ENCODE measurements at regions not wholly inside any gene's neighbourhood (a gene's known extent, or its start where the extent isn't known, plus 50 kb on each side); places are given as distances from the start of the nearest gene placed in this dataset.

DNA sequence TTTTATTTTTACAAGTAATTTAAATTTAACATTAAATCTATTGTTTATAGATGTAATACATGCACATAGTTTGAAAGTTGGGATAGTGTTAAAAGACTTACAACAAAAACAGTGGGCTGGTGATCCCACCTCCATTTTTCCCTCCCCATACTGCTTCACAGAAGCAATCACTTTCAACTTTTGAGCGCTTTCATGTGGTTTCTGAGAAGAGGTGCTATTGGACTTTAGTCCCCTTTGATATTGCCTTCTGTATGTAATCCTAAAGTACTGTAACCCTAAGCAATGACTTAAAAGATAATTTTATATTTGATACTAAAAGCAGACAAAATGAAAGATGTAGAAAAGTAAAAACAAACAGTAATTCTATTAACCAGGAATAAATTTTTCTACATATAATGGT is 88.1 kb upstream of the FAM171A1 start:
- no CpG with 5 or more reads among the region's 1 CpG for WGBS (ENCODE audit: insufficient coverage)
- DNase-seq (no peak), ATAC-seq (no peak)
- intact Hi-C loops (cut with micrococcal nuclease): no loop called here
- H3K27ac Mint-ChIP-seq: no peak overlapping the region
- no peaks in the 10 kb centered on the region for H3K4me1 ChIP-seq (ENCODE audit: control insufficient read depth, insufficient read depth, low read length)
- no peaks in the 10 kb centered on the region for H3K9me3 ChIP-seq (ENCODE audit: control insufficient read depth, insufficient read depth, low read length)
- peaks cover 8 to 47% of the 10 kb centered on the region in 2 donors for H3K27me3 Mint-ChIP-seq (ENCODE audit: low read depth in 2 of 2)
- no peak overlapping the region for H3K4me3 Mint-ChIP-seq
- peaks cover 0 to 5% of the 10 kb centered on the region in 2 donors for H3K9me3 Mint-ChIP-seq
- H3K4me1 Mint-ChIP-seq: no peaks in the 10 kb centered on the region
- no peak overlapping the region for H3K4me3 ChIP-seq (ENCODE audit: low read length)
- TF ChIP-seq, protein P1, sequence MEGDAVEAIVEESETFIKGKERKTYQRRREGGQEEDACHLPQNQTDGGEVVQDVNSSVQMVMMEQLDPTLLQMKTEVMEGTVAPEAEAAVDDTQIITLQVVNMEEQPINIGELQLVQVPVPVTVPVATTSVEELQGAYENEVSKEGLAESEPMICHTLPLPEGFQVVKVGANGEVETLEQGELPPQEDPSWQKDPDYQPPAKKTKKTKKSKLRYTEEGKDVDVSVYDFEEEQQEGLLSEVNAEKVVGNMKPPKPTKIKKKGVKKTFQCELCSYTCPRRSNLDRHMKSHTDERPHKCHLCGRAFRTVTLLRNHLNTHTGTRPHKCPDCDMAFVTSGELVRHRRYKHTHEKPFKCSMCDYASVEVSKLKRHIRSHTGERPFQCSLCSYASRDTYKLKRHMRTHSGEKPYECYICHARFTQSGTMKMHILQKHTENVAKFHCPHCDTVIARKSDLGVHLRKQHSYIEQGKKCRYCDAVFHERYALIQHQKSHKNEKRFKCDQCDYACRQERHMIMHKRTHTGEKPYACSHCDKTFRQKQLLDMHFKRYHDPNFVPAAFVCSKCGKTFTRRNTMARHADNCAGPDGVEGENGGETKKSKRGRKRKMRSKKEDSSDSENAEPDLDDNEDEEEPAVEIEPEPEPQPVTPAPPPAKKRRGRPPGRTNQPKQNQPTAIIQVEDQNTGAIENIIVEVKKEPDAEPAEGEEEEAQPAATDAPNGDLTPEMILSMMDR (IDR thresholded peaks at IDR 0.05): no peak
- no peaks in the 10 kb centered on the region for H3K27me3 ChIP-seq (ENCODE audit: control insufficient read depth, insufficient read depth, low read length)
- H3K36me3 Mint-ChIP-seq: no peaks in the 10 kb centered on the region
- no peaks in the 10 kb centered on the region for H3K36me3 ChIP-seq (ENCODE audit: control insufficient read depth, insufficient read depth, low read length)
- H3K27ac ChIP-seq (ENCODE audit: low read length): no peak overlapping the region

DNA sequence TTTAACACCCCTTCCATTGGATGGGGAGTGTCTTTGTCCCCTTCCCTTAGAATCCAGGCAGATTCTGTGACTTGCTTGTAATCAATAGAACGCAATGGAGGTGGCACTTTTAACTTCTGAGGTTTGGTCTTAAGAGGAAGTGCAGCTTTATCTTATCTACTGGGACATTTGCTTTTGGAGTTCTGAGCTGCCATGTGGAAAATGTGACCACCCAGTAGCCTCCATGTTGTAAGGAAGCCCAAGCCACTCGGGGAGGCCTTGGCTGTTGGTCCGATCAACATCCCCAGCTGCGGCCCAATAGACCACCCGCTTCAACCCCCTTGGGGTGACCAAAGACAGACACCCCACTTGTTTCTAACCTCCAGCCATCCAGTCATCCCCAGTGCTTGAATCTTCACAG is 86.3 kb upstream of the FAM171A1 start:
- H3K9me3 Mint-ChIP-seq: no peaks in the 10 kb centered on the region
- no peaks in the 10 kb centered on the region for H3K27me3 ChIP-seq (ENCODE audit: control insufficient read depth, insufficient read depth, low read length)
- H3K4me3 Mint-ChIP-seq: no peak overlapping the region
- 93% methylated on average over 5 of the region's 5 CpGs for WGBS (ENCODE audit: insufficient coverage)
- TF ChIP-seq, protein P1 (IDR thresholded peaks at IDR 0.05): no peak
- DNase-seq: no peak
- peaks cover 11 to 38% of the 10 kb centered on the region in 2 donors for H3K27me3 Mint-ChIP-seq (ENCODE audit: low read depth in 2 of 2)
- no peaks in the 10 kb centered on the region for H3K9me3 ChIP-seq (ENCODE audit: control insufficient read depth, insufficient read depth, low read length)
- no peak overlapping the region for H3K4me3 ChIP-seq (ENCODE audit: low read length)
- H3K4me1 Mint-ChIP-seq: no peaks in the 10 kb centered on the region
- intact Hi-C loops (cut with micrococcal nuclease): no loop called here
- no peak overlapping the region for H3K27ac ChIP-seq (ENCODE audit: low read length)
- no peak overlapping the region for H3K27ac Mint-ChIP-seq
- no peaks in the 10 kb centered on the region for H3K4me1 ChIP-seq (ENCODE audit: control insufficient read depth, insufficient read depth, low read length)
- no peaks in the 10 kb centered on the region for H3K36me3 ChIP-seq (ENCODE audit: control insufficient read depth, insufficient read depth, low read length)
- no peaks in the 10 kb centered on the region for H3K36me3 Mint-ChIP-seq
- no peak for ATAC-seq

DNA sequence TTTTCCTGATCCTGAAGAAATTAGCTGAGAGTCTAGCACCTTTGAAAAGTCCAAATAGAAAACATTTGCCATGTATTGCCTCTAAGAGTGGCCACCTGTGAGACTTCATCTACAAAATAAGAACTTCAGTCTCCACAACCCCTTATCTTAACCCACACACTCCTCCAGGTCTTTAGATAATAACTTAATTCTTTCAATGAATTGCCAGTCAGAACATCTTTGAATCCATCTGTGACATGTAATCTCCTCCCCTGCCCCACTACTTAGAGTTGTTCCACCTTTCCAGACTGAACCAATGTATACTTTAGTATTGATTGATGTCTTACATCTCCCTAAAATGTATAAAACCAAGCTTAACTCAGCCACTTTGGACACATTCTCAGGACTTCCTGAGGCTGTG is 84.4 kb upstream of the FAM171A1 start:
- H3K9me3 Mint-ChIP-seq: no peaks in the 10 kb centered on the region
- intact Hi-C loops (cut with micrococcal nuclease): no loop called here
- no peak overlapping the region for H3K27ac Mint-ChIP-seq
- H3K27ac ChIP-seq (ENCODE audit: low read length): no peak overlapping the region
- no peaks in the 10 kb centered on the region for H3K4me1 ChIP-seq (ENCODE audit: control insufficient read depth, insufficient read depth, low read length)
- H3K4me3 Mint-ChIP-seq: no peak overlapping the region
- no peak overlapping the region for H3K4me3 ChIP-seq (ENCODE audit: low read length)
- DNase-seq (no peak), ATAC-seq (no peak)
- no peaks in the 10 kb centered on the region for H3K9me3 ChIP-seq (ENCODE audit: control insufficient read depth, insufficient read depth, low read length)
- peaks cover 11 to 47% of the 10 kb centered on the region in 2 donors for H3K27me3 Mint-ChIP-seq (ENCODE audit: low read depth in 2 of 2)
- no peaks in the 10 kb centered on the region for H3K36me3 ChIP-seq (ENCODE audit: control insufficient read depth, insufficient read depth, low read length)
- TF ChIP-seq, protein P1 (IDR thresholded peaks at IDR 0.05): no peak
- H3K4me1 Mint-ChIP-seq: no peaks in the 10 kb centered on the region
- H3K27me3 ChIP-seq (ENCODE audit: control insufficient read depth, insufficient read depth, low read length): no peaks in the 10 kb centered on the region
- H3K36me3 Mint-ChIP-seq: no peaks in the 10 kb centered on the region

DNA sequence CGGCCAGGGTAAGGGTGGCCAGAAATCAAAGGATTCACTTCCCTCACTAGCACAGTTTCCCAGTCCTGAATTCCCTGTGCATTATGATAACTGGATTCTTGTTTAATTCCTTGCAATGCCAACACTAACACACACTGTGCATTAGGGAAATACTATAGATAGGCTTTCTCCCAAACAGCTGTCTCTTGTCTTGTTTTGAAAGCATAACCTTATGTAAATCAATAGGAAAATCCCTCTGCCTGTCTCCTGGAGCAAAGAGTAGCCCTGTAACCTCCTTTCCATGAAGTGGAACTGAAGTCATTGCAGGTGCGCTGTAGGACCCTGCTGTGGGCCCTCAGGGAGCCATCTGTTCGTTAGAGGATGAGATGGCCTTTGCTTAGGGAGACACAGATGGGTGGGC is 82.8 kb upstream of the FAM171A1 start:
- Mint-ChIP-seq H3K4me3 (no peak overlapping the region), H3K36me3 (no peaks in the 10 kb centered on the region), H3K27me3 (ENCODE audit: low read depth in 2 of 2) (peaks cover 14 to 39% of the 10 kb centered on the region in 2 donors), H3K9me3 (no peaks in the 10 kb centered on the region), H3K4me1 (no peaks in the 10 kb centered on the region), H3K27ac (no peak overlapping the region)
- intact Hi-C loops (cut with micrococcal nuclease): no loop called here
- no peaks in the 10 kb centered on the region for H3K9me3 ChIP-seq (ENCODE audit: control insufficient read depth, insufficient read depth, low read length)
- DNase-seq: no peak
- ATAC-seq: no peak
- no peaks in the 10 kb centered on the region for H3K4me1 ChIP-seq (ENCODE audit: control insufficient read depth, insufficient read depth, low read length)
- H3K27ac ChIP-seq (ENCODE audit: low read length): no peak overlapping the region
- H3K4me3 ChIP-seq (ENCODE audit: low read length): no peak overlapping the region
- H3K36me3 ChIP-seq (ENCODE audit: control insufficient read depth, insufficient read depth, low read length): no peaks in the 10 kb centered on the region
- WGBS (ENCODE audit: insufficient coverage): 75% methylated on average over 3 of the region's 3 CpGs
- TF ChIP-seq, protein P1 (IDR thresholded peaks at IDR 0.05): no peak
- no peaks in the 10 kb centered on the region for H3K27me3 ChIP-seq (ENCODE audit: control insufficient read depth, insufficient read depth, low read length)

All from natural killer cell (primary cell).